DMS 273 (cell line): ENCODE measurements at regions not wholly inside any gene's neighbourhood (a gene's known extent, or its start where the extent isn't known, plus 50 kb on each side); places are given as distances from the start of the nearest gene placed in this dataset.
"Not testable (repeated sequence)": the region's sequence is repeated elsewhere in the genome, so short reads cannot be mapped to it uniquely, and the experiment has no call there.

ENCODE experiments used
- DNase-seq: peaks from one replicate; lab custom pipeline; 2025; ENCODE audit not compliant: unreplicated experiment; lab: John Stamatoyannopoulos, UW

DNA sequence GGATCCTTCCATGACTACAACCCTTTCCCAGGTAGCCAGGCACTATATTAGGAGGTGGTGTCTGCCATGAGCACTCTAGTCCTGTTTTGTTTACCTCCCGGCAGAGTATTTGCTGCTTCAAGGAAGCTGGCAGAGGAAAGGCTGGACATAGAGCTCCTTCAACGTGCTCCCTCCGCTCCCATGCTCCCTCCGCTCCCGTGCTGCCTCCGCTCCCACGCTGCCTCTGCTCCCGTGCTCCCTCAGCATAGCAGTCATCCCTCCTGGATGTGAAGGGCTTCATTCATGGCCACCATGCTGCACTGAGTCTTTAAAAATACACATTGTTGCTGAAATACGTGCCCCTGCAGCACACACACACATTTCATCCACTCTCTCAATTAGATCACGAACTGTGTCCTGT, 181.9 kb upstream of the MYT1L start:
- DNase-seq: no peak

DNA sequence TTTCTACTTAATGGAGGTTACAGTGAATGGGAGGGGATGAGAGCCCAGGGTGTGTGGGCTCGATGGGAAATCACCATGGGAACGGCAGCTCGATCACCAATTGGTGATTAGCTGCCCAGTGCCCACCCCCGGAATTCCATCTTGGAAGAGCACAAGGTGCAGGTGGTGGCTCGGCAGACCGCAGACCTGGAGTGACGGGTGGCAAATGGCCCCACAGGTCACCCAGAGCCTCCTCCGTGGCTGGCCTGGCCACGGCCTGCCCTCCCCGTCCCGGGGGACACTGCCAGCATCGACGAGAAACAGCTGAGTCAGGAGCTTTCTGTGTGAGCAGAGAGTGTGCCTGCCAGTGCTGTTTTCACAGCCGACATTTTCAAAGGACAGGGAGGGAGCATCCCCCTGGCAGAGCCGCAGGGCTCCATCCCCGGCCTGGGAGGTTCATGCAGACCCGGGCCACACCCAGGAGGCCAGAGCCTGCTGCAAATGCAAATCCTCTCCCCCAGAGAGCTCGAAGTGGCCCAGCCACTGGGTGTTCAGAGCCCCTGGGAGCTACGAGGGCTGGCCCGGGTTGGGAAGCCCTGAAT, 176.4 kb upstream of the MYT1L start:
- DNase-seq: no peak

DNA sequence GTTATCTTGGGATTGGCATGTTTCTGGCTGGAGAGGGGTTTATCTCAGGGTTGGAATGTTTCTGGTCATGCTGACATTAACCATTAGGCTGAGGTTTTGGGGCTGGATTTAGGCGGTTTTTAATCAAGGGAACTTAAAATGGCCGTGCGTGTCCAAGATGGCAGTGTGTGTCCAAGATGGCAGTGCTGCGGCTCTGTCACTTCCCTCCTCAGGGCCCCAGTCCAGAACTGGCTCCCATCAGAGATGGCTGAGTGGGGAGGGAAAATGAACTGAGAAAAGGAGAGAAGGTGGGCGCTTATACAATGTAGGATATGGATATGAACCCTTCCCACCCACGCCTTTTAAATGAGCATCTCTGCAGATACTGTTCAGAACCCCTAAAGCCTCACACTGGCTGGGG, 175.5 kb upstream of the MYT1L start:
- no peak for DNase-seq

DNA sequence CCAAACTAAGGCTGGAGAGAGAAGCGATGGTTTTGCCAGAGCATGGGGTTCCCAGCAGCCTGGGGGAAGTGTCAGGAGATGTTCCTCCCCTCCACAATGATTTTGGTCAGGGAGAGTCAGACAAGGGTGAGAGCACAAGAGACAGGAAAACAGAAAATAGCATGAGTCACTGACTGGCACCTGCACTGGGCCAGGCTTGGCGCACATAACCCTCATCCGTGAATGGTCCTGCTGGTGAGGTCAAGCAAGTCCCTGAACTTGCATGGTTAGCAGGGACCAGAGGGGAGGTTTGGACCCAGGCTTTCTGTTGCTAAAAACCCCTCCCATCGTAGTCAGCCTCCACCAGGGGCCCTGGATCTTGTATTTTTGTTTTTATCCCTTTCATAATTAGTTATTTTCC, 174.5 kb upstream of the MYT1L start:
- no peak for DNase-seq

DNA sequence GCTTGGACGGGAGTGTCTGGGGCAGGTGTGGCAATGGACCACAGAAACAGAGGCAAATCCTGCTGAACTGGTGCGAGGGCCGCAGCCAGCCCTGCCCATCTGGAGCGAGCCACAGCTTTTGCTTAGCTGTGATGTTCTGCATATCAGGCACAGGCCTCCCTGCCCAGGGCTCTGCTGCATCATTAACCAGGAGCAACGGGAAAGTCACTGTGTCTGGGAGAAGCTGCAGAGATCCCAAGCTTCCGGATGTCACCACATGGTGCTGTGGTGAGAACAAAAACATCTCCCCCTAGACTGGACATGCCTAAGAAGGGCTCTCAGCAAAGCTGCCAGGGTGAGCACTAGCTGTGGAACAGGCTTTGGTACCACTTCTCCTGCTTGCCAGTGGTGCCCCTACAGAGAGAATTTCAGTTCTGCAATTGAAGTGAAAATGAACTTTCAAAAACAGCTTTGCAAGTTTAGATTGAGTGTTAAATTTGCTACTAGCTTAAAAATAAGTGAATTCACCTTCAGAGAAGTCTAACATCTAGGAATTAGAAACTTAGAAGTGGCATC, 172.9 kb upstream of the MYT1L start:
- DNase-seq: no peak

DNA sequence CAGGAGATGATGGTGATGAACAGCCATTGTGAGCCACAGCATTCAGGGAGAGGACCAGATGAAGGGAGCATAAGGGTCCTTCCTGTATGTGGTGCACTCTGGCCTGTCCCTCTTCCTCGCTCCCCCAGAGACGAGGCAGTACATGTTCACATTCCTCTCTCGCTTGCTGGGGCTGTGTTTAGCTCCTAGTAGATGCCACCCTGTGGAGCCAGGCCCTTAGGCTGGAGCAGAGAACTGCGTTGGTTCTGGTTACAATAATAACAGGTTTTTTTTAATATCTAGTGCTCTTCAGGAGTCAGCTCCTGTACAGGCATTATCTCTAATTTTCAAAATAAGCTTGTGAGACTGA, 171.1 kb upstream of the MYT1L start:
- DNase-seq: no peak

DNA sequence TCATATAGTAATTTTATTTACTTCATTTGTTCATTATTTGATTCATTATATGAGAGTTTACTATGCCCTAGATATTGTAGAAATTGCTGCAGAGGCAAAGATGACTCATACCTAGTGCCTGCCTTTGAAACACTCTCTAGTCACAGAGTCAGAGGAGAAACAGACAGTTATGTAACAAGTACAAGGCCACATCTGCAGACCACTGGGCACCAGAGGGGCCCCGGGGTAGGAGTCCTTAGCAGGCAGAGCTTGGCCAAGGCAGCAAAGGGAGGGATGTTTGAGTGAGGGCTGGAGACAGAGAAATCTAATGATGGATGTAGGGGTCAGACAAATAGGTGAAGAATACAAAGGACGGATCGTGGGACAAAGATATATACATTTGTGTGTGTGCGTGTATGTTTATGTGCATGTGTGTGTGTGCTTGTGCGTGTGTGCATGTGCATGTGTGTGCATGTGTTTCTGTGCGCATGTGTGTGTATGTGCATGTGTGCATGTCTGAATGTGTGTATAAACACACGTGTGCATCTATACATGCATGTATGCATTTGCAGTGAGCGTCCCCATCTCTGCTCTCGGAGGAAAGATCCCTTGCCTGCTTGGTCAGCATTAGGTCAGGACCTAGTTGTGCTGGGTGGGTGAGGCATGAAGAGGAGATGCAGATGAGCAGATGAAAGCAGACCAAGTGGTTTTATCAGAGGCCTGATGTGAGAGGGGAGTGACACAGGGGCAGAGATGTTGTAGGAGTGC, 170.6 kb upstream of the MYT1L start:
- no peak for DNase-seq

DNA sequence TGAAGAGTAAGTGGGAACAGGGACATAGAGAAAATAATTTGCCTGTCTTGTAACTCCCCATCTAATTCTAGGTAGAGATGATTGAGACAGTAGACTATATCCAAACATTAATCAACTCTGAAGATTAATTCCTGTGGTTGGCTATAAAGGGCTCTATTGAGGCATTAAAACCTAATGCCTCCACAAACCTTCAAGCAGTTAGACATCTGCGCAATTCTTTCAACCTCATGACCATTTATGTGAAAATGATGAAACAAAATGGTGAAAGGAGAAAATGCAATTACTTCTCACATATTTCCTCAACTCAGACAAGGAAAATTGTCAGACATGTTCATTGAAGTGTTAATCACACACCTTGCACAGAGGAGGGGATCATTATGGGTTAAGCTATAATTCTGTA, 164.5 kb upstream of the MYT1L start:
- DNase-seq: no peak

DNA sequence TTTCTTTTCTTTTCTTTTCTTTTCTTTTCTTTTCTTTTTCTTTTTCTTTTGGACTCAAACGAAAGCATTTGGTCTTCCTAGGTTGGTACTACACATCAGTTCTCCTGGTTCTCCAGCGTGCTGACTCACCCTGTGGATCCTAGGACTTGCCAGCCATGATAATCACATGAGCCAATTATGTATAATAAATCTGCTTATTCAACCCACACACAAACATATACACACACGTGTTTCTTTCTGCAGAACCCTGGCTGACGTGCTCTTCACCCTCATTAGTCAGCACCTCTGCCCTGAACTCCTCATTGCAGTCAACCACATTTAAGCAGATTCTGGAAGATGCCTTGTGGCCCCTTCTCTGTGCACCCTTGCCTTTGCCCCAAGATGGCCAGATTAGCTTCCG, 162.4 kb upstream of the MYT1L start:
- DNase-seq: no peak

DNA sequence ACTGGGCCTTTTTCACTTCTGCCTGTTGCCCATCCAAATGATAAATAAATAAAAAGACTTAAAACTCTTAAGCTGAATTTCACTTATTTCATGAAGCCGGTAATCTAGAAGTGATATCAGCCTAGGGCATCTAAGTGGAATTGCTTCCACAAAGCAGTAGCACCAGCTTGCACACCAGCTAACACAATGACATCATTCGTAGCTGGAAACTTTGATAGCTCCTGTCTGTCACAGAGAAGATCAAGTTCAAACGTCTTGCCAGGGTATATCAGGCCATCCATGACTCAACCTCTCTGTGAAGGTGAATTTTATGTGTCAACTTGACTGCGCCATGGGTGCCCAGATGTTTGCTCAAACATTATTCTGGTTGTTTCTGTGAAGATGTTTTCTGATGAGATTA, 161.7 kb upstream of the MYT1L start:
- no peak for DNase-seq

DNA sequence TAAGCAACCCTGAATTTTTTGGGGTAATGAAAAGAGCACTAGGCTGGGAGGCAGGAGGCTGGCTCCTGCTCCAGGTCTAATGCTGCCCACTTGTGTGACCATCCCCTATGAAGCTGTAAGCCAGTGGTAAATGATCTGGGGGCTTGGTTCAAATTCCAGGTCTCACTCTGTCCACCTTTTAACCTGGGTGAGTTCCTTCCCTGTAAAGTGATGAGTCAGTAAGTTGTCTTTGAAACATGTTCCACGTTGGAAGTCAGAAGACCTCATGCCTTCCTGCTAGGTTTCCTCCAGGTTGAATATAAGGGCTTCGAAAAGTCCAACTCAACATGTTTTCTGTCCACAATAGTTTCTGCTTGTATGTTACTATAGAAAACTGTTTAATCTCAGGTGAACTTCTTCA, 160.9 kb upstream of the MYT1L start:
- no peak for DNase-seq

DNA sequence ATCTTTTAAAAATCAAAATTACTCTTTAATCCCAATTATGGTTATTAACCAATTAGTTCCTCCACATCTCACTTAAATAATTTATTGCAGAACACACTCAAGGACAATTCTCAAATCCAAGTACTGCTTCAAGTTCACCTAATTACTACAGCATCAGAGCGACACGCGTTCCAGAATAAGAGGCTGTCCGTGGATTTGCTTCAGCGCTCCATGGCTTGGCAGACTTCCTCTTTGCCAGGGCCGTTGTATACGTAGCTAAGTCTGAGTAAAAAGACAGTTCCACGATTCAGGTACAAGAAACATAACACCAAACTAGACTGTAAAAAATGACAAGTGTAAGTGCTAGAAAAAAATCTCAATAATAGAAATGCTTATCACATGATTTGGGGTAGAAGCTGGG, 153.2 kb upstream of the MYT1L start:
- DNase-seq: no peak

DNA sequence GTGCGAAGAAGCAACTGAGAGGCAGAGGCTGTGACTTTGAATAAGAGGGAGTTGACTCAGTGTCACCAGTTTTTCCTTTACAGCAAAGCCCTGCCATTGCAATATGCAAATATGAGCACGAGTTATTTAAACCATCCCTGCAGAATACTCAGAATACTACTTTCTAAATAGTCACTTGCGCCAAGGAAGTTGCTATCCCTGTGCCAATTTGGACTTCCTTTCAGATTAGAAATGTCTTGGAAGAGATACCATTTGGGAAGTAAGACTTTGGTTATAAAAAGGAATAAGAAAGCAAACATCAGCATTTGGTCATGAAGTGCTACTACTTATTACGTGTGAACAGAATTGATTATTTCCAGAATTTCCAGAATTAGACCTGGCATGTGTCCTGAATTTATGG, 151.8 kb upstream of the MYT1L start:
- DNase-seq: no peak

DNA sequence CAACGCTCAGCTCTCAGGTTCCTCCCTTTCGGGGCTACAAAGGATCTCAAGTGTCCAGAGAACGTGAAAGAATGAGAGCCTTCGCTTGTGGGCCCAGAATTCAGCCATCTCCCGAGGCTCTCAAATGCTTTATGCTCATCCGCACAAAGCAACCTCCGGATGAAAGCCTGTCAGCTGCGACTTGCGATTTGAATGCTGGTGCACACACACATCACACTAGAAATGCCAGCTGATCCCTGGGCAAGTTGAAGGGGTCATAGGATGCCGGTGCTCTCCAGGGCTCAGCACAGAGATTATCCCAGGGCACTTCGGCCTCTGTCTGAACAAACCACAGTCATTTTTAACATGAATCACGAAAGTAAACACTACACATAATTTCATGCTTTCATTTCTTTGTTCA, 141.8 kb upstream of the MYT1L start:
- no peak for DNase-seq

DNA sequence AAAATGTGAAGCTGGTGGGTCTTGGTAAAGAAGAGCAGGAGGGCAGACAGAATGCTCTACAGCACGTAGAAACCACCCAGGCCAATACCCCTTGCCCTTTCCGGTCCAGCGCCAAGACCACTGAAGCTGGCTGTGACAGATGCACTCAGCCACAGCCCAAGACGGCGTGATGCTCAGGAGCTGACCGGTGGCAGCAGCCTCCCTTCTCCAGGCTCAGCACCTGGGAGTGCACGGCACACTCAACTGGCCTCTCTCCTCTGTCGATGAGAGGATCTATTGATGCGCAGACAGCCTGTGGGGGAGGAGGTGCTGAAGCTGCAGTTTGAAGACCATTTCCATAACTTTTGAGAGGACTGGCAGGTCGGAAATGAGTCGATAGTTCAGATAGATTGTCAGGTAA, 141.0 kb upstream of the MYT1L start:
- no peak for DNase-seq

DNA sequence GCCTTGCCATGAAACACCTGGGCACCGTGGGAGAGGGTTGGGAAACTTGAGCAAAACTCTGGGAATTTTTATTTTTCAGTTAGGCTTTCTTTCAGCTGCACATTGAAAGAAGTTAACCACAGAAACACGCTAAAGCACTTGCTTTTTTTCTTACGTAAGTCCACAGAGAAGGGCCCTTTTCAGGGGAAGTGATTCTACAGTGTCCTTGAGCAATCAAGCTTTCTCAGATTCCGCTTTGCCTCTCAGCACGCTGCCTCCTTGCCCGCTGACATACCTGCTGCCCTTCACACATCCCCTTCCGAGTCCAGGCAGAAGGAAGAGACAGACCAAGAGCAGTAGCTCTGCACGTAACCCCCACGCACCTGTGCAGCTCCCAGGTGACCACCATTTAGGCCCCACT, 135.5 kb upstream of the MYT1L start:
- no peak for DNase-seq

DNA sequence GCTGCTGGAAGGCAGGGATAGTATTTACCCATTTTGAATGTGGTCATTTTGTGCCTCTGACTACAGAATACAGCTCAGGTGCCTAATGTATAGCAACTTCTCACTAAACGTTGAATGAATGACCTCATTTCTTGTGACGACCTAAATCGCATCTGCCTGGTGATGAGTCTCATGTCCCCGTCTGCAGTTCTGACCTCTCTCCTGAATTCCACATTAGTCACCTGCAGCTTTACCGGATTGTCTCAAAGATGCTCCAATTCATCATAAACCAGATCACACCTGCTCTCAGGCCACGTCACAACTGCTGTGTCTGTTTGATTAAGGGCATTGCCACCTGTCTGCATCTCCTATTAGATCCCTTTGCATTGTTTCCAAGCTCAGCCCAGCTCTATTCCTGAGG, 133.6 kb upstream of the MYT1L start:
- no peak for DNase-seq

DNA sequence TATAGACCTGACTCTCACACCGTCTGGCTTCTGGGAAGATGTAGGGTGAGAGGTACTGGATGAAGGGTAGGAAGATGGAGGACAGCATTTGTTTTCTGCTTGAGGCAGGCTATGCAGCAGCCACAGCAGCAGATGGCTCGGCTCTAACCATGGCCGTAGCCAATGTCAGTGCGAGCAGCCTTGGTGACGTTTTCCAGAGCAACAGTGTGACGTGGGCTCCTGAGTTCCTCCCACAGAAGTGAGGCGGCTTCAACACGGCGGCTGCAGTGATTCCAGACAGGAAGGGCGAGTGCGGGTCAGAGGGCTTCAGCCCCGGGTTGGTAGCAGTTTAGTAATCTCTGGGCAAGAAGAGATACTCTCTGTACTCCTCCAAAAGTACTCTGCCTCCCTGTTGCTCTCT, 133.0 kb upstream of the MYT1L start:
- DNase-seq: no peak

DNA sequence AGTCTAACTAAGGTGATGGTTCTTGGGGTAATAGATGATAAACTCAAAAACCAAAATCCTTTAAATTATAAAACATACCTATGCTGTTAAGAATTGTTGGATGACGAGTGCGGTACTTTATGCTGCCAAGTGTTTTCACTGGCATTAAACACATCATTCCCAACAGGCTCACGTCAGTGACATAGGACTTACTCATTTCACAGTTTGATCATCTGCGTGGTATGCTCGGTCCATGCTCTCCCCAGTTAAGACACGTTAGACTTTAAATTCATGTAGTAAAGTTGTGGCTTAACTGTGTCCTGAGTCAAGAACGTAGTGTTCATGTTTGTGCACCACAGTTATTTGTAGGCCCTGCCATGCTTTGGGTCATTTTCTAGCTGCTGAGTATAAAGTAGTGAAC, 125.6 kb upstream of the MYT1L start:
- no peak for DNase-seq

DNA sequence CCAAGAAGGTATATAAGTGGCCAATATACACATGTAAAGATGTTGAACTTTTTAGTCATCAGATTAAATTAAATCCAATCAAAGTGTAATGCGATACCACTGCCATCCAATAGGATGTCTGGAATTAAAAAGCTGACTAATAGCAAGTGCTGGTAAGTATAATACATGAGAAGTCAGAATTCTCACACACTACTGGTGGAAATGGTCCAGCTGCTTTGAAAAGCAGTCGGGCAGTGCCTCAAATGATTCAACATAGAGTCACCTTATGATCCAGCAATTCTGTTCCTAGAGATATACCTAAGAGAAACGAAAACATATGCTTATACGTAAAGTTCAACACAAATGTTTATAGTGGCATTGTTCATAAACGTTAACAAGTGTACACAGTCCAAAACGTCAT, 124.1 kb upstream of the MYT1L start:
- DNase-seq: no peak

DNA sequence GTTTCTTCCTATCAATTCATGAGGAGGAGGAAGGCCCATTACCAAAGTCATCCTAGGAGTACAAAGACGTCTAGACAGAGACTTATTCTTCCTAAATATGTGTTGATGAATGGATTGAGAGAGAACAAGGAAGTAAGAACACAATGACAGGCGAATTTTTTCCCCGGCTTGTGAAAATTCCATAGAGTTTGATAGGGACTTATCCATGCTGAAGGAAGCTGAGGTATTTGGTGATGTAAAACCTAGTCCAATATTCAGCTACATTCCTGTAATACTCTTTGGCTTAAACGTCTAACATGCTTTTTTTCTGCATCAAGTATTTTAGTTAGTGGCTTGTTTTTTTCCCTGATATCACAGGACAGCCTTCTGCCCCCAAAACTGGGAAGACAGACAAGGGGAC, 121.9 kb upstream of the MYT1L start:
- no peak for DNase-seq

DNA sequence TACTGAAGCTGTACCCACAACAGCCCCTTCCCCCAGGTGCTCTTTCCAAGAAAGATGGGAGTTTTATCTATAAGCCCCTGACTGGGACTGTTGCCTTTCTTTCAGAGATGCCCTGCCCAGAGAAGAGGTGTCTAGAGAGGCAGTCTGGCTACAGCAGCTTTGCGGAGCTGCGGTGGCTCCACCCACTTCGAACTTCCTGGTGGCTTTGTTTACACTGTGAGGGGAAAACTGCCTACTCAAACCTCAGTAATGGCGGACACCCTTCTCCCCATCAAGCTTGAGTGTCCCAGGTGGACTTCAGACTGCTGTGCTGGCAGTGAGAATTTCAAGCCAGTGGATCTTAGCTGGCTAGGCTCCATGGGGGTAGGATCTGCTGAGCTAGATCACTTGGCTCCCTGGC, 120.2 kb upstream of the MYT1L start:
- not testable (repeated sequence) for DNase-seq

DNA sequence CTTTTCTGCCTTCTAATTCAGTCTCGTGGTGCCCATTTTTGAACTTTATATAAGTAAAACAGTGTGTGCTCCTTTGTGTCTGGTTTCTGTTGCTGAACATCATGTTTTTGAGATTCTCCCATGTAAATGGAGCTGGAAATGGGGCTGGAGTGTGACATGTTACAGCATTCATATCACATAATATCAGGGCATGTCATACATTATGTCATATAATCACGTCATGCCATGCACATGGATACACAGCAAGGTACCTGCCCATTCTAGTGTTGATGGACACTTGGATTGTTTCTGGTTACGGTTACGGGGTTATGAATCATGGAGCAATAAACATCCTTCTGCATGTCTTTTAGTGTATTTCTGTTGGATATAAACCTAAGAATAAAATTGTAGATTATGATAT, 117.1 kb upstream of the MYT1L start:
- no peak for DNase-seq
